ENCODE measurements at regions not wholly inside any gene's neighbourhood (a gene's known extent, or its start where the extent isn't known, plus 50 kb on each side); places are given as distances from the start of the nearest gene placed in this dataset.
A peak's percentile ranks its signal among the peaks of the same experiment; 100 is the strongest.

DNA sequence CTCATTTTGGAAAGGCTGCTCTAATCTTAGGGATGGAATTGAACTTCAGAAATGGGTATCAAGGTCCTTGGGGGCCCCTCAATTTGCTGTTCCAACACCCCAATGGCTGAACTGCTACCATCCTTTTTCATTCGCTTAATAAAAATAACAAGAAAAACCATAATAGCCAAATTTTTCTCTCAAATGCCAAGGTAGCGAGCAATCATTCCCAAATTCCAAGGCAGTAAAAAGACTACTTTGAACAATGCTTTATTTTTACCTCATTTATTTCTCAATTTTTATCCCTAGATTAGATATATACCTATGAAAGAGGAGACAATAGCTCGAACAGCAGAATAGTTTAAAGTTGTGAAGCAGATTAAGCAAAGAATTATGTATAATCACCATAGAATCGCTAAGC lies 323.4 kb upstream of the SLC7A11 start:
- Histone ChIP-seq H3K36me3 (no peaks in the 10 kb centered on the region), H3K4me1 (ENCODE audit: control insufficient read depth in 1 of 2, low read depth in 2 of 2) (peaks cover 2 to 8% of the 10 kb centered on the region in 2 donors), H3K4me3 (no peak overlapping the region), H3K27ac (no peak overlapping the region), H3K27me3 (replicated peaks; ENCODE audit: insufficient read depth) (no peaks in the 10 kb centered on the region), H3K9me3 (no peaks in the 10 kb centered on the region)
- TF ChIP-seq, protein P1, sequence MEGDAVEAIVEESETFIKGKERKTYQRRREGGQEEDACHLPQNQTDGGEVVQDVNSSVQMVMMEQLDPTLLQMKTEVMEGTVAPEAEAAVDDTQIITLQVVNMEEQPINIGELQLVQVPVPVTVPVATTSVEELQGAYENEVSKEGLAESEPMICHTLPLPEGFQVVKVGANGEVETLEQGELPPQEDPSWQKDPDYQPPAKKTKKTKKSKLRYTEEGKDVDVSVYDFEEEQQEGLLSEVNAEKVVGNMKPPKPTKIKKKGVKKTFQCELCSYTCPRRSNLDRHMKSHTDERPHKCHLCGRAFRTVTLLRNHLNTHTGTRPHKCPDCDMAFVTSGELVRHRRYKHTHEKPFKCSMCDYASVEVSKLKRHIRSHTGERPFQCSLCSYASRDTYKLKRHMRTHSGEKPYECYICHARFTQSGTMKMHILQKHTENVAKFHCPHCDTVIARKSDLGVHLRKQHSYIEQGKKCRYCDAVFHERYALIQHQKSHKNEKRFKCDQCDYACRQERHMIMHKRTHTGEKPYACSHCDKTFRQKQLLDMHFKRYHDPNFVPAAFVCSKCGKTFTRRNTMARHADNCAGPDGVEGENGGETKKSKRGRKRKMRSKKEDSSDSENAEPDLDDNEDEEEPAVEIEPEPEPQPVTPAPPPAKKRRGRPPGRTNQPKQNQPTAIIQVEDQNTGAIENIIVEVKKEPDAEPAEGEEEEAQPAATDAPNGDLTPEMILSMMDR (IDR thresholded peaks at IDR 0.05) = no peak
- DNase-seq (ENCODE audit: low spot score) (no peak), ATAC-seq (ENCODE audit: insufficient number of reproducible peaks, low FRiP score, low read depth) (no peak)

DNA sequence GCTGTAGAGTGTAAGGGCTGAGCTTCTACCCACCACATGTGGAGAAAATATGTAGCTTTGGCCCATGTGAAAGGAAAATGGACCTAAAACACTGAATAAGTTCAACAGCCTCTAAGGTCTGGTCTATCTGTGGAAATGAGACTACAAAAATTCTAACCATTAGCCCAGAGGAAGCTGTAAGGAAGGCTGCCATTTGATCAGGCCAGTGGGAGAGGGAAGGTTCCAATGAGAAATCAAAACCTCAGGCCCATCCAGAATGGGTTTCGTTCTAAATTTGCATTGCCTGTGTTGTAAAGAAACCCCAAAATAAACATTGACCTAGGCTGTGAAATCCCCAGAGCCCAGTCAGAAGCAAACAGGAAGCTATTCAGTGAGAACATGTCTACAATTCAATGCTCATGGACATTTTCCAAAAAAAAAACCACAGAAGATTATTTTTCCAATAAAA lies 320.4 kb upstream of the SLC7A11 start:
- Histone ChIP-seq H3K27ac (peak overlapping the region in 1 of 2 donors; percentile 61), H3K27me3 (replicated peaks; ENCODE audit: insufficient read depth) (no peaks in the 10 kb centered on the region), H3K9me3 (no peaks in the 10 kb centered on the region), H3K4me3 (no peak overlapping the region), H3K4me1 (ENCODE audit: control insufficient read depth in 1 of 2, low read depth in 2 of 2) (peaks cover 2 to 8% of the 10 kb centered on the region in 2 donors), H3K36me3 (no peaks in the 10 kb centered on the region)
- TF ChIP-seq, protein P1 (IDR thresholded peaks at IDR 0.05) = no peak
- ATAC-seq (ENCODE audit: insufficient number of reproducible peaks, low FRiP score, low read depth) = no peak
- DNase-seq (ENCODE audit: low spot score) = no peak

DNA sequence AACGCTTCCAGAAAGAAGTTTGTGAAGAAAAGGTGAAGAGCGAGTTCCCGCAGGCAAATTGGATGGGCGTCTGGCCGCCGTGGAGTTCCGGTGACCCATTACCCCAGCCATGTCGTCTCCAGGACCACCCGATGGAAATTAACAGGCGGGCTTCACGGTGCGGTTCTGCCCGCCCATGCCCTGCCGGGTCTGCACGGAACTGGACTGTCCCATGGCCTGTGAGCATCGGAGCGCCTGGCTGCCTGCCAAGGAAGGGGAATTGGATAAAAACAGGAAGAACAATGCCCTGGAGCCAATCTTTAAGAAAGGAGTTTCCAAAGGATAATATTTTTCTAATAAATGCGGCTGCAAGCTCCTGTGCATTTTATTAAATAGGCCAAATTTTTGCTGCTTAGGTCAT lies 319.8 kb upstream of the SLC7A11 start:
- no peak for ATAC-seq (ENCODE audit: insufficient number of reproducible peaks, low FRiP score, low read depth)
- no peak for DNase-seq (ENCODE audit: low spot score)
- no peaks in the 10 kb centered on the region for H3K36me3 ChIP-seq
- peaks cover 2 to 8% of the 10 kb centered on the region in 2 donors for H3K4me1 ChIP-seq (ENCODE audit: control insufficient read depth in 1 of 2, low read depth in 2 of 2)
- H3K9me3 ChIP-seq = no peaks in the 10 kb centered on the region
- no peak overlapping the region for H3K27ac ChIP-seq
- TF ChIP-seq, protein P1 (IDR thresholded peaks at IDR 0.05) = no peak
- H3K4me3 ChIP-seq = no peak overlapping the region
- H3K27me3 ChIP-seq (replicated peaks; ENCODE audit: insufficient read depth) = no peaks in the 10 kb centered on the region

DNA sequence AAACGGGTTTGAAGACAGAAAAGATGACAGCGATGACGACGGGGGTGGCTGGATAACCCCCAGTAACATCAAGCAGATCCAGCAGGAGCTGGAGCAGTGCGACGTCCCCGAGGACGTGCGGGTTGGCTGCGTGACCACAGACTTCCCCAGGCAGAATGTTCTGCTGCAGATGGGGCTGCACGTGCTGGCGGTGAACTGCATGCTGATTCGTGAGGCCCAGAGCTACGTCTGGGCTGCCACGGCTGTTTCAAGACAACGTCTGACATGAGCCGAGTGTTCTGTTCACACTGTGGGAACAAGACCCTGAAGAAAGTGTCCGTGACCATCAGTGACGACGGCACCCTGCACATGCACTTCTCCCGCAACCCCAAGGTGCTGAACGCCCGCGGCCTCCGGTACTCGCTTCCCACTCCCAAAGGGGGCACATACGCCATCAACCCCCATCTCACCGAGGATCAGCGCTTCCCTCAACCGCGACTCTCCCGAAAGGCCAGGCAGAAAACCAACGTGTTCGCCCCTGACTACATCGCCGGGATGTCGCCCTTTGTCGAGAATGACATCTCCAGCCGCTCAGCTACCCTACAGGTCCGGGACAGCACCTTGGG lies 319.2 kb upstream of the SLC7A11 start:
- TF ChIP-seq, protein P1 (IDR thresholded peaks at IDR 0.05) = no peak
- H3K4me1 ChIP-seq (ENCODE audit: control insufficient read depth in 1 of 2, low read depth in 2 of 2) = peaks cover 2 to 8% of the 10 kb centered on the region in 2 donors
- H3K36me3 ChIP-seq = no peaks in the 10 kb centered on the region
- no peak overlapping the region for H3K27ac ChIP-seq
- H3K4me3 ChIP-seq = no peak overlapping the region
- no peaks in the 10 kb centered on the region for H3K9me3 ChIP-seq
- DNase-seq (ENCODE audit: low spot score) = no peak
- no peak for ATAC-seq (ENCODE audit: insufficient number of reproducible peaks, low FRiP score, low read depth)
- H3K27me3 ChIP-seq (replicated peaks; ENCODE audit: insufficient read depth) = no peaks in the 10 kb centered on the region

DNA sequence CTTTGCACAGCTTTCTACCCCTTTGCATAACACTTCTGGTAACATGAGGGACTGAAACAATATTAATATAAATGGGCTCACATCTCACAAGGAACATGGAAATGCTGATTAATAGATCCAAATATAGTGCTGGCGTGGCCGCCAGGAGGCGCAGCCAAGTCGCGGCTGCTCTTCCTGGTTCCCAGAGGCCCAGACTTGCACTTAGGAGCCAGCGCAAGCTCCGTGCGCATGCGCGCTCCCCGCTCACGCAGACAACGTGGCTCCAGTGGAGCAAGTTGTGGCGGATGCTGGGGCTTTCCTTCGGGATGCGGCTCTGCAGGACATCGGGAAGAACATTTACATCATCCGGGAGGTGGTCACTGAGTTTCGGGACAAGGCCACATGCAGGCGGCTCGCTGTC lies 318.3 kb upstream of the SLC7A11 start:
- Histone ChIP-seq H3K4me1 (ENCODE audit: control insufficient read depth in 1 of 2, low read depth in 2 of 2) (peaks cover 2 to 8% of the 10 kb centered on the region in 2 donors), H3K27me3 (replicated peaks; ENCODE audit: insufficient read depth) (no peaks in the 10 kb centered on the region), H3K9me3 (no peaks in the 10 kb centered on the region), H3K36me3 (no peaks in the 10 kb centered on the region), H3K4me3 (no peak overlapping the region), H3K27ac (no peak overlapping the region)
- TF ChIP-seq, protein P1 (IDR thresholded peaks at IDR 0.05) = no peak
- ATAC-seq (ENCODE audit: insufficient number of reproducible peaks, low FRiP score, low read depth) = no peak
- no peak for DNase-seq (ENCODE audit: low spot score)
